Skin epidermis (tissue), 12 donors: ENCODE measurements at regions not wholly inside any gene's neighbourhood (a gene's known extent, or its start where the extent isn't known, plus 50 kb on each side); places are given as distances from the start of the nearest gene placed in this dataset.
A peak's percentile ranks its signal among the peaks of the same experiment; 100 is the strongest.

Experiments used
- H3K27ac ChIP-seq, 21 experiments: fragments of 200-600 bp; sonication (generic) in 11 of 21; one replicate each; pipeline ENCODE4 v1.5.0; 2020; ENCODE audit warnings: mild to moderate bottlenecking in 3 of 21, inconsistent platforms in 2 of 21, moderate library complexity in 2 of 21
- H3K4me3 ChIP-seq, 7 experiments: fragments of 200-600 bp; sonication (generic) in 2 of 7; one replicate each; pipeline ENCODE4 v1.5.0; 2020; ENCODE audit warnings: inconsistent platforms in 2 of 7, mild to moderate bottlenecking in 2 of 7, moderate library complexity in 1 of 7

DNA sequence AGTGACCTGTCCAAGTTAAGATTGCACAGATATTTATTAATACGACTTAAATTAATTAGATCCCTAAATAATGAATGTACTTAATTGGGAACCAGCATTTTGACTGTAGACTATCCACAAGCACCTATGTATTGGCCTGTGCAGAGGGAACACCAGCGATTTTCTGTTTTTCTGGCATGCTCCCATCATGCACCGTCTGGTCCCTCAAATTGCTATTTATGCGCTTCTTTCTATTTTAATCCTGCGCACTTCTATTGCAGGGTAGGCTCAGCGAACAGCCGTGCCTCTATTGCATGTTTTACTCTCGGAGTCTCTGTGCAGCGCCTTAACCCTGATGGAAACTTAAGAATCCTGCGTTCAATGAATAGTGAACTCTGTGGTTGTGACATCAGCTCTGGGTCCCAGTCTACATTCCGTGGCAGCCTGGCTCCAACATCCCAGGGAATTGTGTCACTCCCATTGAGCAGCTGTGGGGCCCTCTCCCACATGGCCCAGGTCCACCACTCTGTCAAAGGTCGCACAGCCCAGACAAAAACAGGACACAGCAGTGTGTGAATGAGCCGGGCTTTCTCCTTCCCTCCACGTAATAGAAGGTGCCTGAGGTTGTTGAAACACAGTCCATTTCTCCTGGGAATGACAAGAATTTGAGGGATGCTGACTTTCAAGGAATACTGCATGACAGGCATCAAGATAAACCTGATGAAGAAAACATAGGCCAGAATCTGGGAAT, 239.7 kb upstream of the KLF6 start:
- Histone ChIP-seq H3K4me3 (no peak overlapping the region), H3K27ac (no peak overlapping the region)

DNA sequence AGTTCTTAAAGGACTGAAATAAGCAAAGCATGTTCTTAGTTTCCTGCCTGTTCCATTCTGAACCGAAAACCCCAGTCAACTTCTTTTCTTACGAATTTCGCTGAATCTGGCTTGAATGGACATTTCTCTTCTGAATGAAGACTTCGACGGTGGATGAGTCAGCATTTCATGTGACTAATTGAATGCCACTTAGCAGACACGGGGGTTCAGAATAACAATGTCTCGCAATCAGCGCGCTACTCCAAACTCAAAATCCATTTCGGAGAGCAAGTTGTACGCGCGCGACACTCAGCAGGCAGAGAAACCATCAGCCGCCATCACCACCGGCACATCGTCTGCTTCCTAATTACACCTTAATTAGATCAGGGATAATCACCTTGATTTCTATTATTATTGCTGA, 239.0 kb upstream of the KLF6 start:
- no peak overlapping the region for H3K27ac ChIP-seq
- H3K4me3 ChIP-seq: no peak overlapping the region

DNA sequence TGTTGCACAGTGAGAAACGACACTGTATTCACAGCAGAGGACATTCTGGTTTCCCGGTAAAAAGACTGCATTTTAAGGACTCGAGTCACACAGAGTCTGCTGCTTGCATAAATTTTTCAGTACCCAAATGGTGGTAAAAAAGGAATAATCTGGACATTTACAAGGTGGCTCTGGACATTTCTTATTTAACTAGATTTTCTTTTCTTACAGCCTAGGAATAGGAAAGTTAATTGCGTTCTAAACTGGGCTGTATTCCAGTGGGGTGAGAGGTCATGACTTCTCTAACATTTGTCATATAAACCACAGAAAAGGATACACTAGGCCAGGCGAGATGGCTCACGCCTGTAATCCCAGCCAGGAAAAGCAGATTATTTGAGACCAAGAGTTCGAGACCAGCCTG, 237.5 kb upstream of the KLF6 start:
- H3K27ac ChIP-seq: no peak overlapping the region
- no peak overlapping the region for H3K4me3 ChIP-seq

DNA sequence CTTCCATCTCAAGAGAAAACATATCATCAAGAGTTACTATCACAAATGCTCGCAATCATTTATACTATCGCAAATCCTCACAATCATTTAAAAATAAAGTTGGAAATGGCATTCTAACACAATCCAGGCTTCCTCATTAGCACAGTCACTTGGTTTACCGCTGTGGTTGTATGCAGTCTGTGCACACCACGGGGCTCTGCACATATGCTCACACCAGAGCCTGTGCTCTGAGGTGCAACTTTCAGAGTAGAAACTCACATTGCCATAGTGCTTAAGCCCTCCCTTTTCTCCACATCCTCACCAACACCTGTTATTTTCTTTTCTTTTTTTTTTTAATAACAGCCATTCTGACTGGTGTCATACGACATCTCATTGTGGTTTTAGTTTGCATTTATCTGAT, 235.6 kb upstream of the KLF6 start:
- H3K27ac ChIP-seq: no peak overlapping the region
- no peak overlapping the region for H3K4me3 ChIP-seq

DNA sequence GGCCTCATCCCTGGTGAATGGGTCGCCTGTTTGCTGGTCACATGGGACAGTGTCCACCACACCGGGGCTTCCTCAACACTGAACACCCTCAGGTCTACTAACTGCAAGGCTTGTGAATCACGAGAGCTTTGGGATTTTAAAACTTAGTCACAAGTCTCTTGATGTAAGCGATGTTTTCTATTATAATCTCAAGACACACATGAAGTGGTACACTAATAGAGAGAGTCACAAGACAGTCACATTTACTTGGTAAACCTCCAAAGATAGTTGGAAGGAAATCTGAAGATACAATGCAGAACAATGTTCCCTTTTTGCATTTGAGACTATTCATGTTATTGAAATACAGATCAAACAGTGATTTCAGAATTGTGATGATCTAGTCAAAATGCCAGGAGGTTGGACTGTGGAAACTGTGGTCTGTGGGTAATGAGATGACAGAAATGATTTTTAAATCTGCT, 233.1 kb upstream of the KLF6 start:
- peak overlapping the region in 5 of 21 experiments; percentile 2 to 58 (median 30) for H3K27ac ChIP-seq

DNA sequence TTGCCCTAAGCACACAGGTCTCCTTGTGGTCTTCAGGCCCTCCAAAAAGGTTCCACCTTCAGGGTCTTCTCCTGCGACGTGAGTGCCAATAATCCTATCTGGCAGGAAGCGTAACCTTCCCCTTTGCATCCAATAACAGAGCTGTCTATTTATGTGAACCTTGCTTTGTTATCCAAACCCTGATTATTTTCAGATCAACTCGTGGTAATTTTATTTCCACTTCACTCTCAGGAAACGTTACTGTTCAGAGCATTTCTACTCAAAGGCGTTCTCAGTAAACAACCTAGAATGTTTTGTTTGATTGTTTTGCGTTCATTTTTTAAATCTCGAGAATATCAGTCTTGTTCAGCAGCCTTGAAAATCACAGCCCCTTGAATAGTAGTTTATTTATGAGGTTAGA, 232.3 kb upstream of the KLF6 start:
- Histone ChIP-seq H3K4me3 (no peak overlapping the region), H3K27ac (peak overlapping the region in 6 of 21 experiments; percentile 2 to 58 (median 22))

More for the DNA sequence above, 233.1 kb upstream of the KLF6 start:
- H3K4me3 ChIP-seq: no peak overlapping the region

DNA sequence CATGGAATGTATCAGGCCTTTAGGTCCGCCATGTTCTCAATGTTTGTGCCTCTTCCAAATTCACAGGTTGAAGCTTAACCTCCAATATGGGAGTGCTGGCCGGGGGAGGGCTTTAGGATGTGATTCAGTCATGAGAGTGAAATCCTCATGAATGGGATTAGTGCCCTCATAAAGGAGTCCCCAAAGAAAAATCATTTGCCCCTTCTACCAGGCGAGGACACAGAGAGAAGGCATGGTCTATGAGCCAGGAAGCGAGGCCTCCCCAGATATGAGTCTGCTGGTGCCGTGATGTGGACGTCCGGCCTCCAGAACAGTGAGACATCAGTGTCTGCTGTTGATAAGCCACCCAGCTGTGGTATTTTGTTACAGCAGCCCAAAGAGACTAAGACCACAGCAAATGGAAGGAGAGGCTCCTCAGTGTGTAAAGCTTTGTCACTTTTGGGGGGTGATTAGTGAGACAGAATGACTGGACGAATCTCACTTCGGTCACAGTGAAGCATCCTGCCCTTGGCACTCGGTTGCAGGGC, 231.3 kb upstream of the KLF6 start:
- H3K4me3 ChIP-seq: no peak overlapping the region
- peak overlapping the region in 1 of 21 experiments; percentile 2 for H3K27ac ChIP-seq

DNA sequence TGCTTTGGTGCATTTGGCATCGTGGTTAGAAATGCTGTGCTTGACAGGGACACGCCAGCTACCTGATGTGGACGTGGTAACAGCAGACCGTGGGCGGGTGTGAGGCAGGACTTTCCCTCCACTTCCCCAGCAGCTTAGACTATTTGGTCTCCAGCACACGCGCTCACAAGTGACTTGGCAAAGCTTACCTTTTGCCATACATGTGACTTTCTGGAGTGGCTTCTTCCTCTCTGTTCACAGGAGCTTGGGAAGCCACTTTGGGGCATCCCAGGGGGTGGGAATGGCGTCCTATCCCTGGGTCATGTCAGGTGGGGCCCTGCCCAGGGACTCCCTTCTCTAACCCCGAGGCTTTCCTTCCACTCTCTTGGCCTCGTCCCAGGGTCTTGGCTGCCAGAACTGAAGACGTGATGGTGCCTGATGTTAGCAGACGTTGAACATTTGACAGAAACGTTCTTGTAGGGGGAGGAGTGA, 228.7 kb upstream of the KLF6 start:
- Histone ChIP-seq H3K27ac (peak overlapping the region in 5 of 21 experiments; percentile 8 to 64 (median 42)), H3K4me3 (no peak overlapping the region)

DNA sequence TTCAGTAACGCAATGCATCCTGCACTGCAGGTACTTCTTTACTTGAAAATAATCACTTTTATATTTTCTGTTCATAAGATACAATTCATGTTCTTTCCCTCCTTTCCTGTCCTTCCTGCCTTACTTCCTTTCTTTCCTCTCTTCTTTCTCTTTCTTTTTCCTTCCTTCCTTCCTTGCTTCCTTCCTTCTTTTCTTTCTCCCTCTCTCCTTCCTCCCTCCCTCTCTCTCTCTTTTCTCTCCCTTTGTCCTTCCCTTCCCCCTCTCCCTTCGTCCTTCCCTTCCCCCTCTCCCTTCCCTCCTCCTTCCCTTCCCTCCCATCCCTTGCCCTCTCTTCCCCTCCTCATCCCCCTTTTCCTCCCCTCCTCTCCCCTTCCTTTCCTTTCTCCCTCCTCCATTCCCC, 227.8 kb upstream of the KLF6 start:
- Histone ChIP-seq H3K27ac (no peak overlapping the region), H3K4me3 (no peak overlapping the region)

DNA sequence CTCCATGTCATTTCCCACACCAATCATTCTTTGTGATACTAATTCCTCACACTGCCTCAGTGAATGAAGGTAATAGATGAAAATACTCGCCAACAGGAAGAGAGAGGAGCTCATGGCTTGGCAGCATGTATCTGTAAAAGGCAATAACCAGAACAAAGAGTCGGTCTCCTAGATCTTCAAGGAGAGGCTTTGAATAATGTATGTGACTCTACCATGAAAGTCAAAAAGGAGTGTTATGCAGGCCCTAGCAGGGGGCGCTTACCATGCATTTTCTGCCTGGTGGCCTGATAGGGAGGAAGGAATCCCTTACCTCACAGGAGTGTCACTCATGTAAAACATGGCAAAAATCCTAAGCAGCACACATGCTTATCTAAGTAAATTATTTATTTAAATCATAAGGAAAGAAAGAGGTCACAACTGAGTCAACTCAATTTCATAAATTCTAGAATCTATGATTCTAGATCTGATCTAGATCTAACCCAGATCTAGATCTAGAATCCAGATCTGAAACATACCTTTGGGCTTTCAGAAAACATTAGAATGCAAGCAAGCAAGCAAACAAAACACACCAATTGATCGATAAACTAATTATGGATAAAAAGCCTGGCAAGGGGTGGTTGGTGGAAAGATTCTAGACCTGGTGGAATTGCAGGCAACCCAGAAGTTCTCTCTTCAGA, 226.3 kb upstream of the KLF6 start:
- Histone ChIP-seq H3K27ac (no peak overlapping the region), H3K4me3 (no peak overlapping the region)

DNA sequence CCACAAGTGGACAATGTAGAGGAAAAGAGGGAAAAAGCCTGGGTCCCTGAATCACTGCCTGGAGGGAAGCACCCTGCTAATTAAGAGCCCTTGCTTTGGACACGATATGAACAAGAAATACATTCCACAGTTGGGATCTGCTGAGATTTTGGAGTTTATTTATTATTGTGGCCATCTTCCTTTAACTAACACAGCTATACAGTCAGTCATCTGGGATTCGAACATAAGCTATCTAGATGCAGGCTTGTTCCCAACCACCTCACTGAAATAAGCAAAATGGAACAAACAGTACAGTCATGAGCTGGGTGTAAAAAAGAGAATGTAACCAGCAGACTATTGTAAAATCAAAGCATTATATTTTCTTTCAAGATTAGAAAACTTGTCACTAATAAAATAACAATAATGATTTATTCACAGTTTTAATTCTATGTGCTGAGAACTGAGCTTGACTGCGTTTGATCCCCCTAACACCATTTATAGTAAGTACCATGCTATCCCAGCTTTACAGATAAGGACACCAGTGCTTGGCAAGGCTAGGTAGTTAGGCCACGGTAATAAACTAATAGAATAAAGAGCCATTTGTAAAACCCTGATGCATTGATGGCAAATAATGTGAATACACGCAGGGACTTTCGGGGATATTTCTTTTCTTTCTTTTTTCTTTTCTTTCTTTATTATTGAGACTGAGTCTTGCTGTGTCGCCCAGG, 223.8 kb upstream of the KLF6 start:
- Histone ChIP-seq H3K4me3 (no peak overlapping the region), H3K27ac (no peak overlapping the region)

DNA sequence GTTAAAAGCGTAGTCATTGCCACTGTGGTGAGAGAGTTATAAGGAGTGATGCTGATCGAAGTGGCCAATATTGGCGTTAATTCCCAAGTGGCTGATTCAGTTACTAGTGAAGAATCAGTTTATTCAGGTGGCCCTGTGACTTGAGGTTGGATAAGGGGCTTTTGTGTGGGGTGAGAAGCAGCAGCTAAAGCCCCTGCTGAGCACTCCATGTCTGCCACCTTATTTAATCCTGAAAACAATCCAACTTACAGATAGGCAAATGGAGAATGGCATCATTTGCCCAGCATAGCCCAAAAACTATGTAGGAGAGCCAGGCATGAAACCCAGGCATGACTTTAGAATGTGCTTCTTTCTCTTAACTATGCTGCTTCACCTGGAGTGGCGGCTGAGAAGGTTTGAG, 222.8 kb upstream of the KLF6 start:
- H3K4me3 ChIP-seq: no peak overlapping the region
- no peak overlapping the region for H3K27ac ChIP-seq

DNA sequence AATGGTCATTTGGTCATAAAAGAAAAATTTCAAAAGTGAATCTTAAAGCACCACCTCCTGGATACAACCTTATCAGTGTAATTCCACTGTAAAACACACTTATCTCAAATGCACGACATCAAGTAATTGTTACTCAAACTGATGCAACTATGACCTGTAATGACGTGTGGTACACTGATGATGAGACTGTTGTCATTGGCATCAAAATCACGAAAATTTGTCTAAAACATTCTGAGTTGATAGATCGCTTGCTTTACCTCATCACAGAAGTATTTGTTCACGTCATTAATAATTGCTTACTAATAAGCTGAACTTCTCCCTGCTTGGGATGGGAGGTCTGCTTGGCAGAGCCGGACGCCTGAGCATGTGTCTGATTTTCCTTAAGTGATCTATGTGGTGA, 221.8 kb upstream of the KLF6 start:
- Histone ChIP-seq H3K4me3 (no peak overlapping the region), H3K27ac (no peak overlapping the region)

DNA sequence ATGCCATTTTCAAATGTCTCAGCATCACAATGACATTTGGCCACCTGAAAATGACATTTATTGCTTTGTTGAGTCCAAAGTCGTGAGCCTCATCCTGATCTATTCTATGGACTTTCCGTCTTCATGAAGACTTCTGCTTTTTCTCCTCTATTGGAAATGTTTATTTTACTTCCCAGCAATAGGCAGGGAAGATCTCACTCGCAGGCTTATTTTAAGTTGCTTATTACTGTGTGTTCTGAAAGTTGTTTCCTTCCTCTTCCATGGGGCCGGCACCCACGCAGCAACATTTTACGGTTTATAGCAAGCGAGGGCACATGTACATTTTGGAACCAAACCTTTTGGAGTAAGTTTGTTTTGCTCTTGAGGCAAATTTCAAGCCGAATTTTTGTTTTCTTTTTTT, 221.0 kb upstream of the KLF6 start:
- H3K4me3 ChIP-seq: no peak overlapping the region
- peak overlapping the region in 2 of 21 experiments; percentile 31 to 55 for H3K27ac ChIP-seq

DNA sequence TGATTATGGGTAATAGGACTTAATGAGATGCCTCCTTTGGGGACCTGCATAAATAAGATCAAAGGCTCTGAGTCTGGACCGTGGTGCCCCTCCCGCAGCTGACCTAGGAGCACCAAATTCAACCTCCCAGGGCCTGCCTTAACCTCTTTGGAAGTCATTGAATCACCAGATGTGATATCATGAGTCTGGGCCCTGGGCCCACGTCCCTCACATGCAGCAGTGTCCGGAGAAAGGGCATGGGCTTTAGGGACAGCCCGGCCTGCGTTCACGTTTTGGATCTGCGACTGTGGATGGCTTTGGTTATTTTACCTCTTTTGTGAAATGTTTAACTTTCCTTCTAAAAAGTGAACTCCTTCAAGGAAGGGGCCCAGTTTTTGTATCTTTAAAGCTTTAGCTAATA, 220.0 kb upstream of the KLF6 start:
- no peak overlapping the region for H3K4me3 ChIP-seq
- no peak overlapping the region for H3K27ac ChIP-seq

DNA sequence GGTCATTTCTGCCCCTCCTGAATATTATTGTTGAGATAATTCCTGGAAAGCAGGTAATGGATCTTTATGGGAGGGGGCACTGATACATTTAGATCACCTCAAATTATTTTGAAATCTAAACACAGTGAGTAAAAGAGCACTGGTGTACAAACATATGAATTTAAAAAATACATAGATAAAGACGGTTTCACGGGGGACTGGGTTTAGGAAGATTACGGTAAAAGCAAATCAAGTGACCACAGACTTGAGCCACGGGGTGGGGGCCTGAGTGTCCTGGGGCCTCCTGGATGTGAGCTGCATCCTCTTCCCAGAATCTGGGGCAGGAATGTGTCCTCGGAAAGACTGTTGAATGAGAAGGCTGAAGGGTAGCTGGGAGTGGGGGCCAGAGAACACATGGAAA, 219.1 kb upstream of the KLF6 start:
- Histone ChIP-seq H3K27ac (no peak overlapping the region), H3K4me3 (no peak overlapping the region)

DNA sequence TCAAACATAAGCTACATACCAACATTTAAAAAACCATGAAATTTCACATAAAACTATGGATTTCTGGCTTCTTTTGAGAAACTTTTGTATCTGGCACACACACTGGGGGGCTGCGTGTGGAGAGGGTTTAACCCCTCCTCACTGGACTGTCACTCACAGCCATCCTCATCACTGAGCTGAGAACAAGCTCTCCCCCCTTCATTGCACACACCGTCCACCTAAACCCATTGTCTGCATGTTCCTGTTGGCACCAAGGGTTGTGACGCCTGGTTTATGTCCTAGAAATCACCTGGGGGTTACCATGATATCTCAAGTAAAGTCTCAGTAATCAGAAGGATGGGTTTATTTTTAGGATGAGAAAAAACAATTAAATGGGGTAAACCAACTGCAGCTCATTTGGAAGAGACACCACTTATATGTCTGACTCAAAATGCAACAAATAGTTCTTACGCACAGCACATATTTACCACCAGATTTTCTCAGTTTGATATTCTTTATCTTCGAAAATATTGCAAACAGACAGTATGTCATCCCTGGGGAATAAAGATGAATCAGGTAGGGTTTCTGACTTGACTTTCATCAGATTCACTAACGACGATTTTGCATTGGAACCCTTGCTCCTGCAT, 218.5 kb upstream of the KLF6 start:
- no peak overlapping the region for H3K4me3 ChIP-seq
- H3K27ac ChIP-seq: no peak overlapping the region

DNA sequence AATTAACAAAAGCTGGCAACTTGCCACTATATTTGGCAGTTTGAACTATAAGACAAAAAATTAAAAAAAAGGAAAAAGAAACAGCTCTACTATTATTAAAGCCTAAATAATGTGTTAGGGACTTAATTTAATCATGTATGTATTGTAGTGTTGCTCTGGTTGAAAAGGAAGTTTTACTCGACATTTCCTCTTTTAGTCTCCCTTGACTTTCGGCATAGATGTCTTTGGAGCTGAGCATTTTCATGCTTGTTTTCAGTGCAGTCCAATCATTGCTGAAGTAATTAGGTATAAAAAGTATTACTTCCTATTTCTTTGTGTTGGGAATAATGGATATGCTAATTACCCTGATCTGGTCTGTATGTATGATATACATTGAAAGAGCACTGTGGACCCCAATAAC, 216.8 kb upstream of the KLF6 start:
- no peak overlapping the region for H3K27ac ChIP-seq
- H3K4me3 ChIP-seq: no peak overlapping the region

DNA sequence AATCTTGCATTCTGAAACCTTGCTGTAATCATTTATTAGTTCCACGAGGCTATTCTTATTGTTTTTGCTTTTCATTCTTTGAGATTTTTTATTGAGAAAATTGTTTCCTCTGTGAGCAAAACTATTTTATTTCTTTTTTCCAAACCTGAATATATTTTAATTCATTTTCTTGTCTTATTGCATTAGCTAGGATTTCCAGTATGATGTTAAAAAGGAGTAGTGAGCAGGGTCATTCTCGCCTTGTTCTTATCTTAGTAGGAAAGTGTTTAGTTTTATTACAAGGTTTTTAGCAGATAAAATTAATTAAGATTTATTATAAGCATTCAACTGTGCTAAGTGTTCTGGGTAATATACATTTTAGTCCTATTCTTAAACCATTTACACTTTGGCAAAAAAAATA, 214.6 kb upstream of the KLF6 start:
- Histone ChIP-seq H3K4me3 (no peak overlapping the region), H3K27ac (no peak overlapping the region)

DNA sequence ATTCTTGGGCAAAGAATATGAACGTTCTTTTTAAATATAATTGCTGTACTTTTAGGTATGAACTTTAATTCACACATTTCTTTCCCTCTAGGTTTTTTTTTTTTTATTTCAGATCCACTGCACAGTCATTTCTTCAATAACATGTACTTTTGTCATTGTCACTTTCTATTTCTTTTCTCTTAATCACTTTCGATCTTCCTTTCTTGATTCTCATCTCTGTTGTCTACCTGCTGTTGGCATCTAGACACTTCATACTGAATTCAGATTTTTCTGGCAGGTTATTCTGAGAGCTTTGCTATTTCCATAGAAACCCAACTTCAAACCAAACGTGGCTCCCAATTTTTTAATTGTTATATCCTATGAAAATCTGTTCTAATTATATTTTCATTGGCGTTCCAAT, 211.7 kb upstream of the KLF6 start:
- no peak overlapping the region for H3K4me3 ChIP-seq
- no peak overlapping the region for H3K27ac ChIP-seq
